C4-2B (cell line): ENCODE measurements at regions not wholly inside any gene's neighbourhood (a gene's known extent, or its start where the extent isn't known, plus 50 kb on each side); places are given as distances from the start of the nearest gene placed in this dataset.
A peak's percentile ranks its signal among the peaks of the same experiment; 100 is the strongest.

Source experiments
- H3K27ac ChIP-seq: fragments of 450-650 bp; 2 replicates; pipeline ENCODE4 v1.5.1; 2017
- CTCF ChIP-seq: fragments of 450-650 bp; conservative IDR thresholded peaks from 2 replicates; pipeline ENCODE4 v1.5.1; 2017; ENCODE audit warnings: mild to moderate bottlenecking
- ZFX ChIP-seq: fragments of 450-650 bp; IDR thresholded peaks from 2 replicates; pipeline ENCODE4 v1.6.1; 2017

DNA sequence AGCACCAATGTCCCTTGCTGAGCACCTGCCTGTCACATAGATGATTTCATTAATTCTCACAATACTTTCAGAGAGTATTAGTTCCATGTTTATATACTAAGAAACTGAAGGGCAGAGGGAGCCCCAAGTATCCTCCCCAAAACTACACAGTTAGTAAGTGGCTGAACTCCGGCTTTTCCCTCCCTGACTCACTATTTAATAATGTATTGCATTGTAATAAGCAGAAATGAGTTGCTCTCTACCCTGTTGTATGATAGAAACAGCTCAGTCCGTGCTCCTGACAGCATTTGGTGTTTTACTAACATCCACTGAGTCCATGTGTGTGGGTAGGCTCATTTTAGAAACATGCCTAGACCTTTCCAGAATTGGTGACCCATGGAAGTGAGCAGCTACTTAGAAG, 76.8 kb downstream of the OLIG3 start:
- H3K27ac ChIP-seq = no peak overlapping the region
- TF ChIP-seq CTCF = no peak
- TF ChIP-seq ZFX = no peak

DNA sequence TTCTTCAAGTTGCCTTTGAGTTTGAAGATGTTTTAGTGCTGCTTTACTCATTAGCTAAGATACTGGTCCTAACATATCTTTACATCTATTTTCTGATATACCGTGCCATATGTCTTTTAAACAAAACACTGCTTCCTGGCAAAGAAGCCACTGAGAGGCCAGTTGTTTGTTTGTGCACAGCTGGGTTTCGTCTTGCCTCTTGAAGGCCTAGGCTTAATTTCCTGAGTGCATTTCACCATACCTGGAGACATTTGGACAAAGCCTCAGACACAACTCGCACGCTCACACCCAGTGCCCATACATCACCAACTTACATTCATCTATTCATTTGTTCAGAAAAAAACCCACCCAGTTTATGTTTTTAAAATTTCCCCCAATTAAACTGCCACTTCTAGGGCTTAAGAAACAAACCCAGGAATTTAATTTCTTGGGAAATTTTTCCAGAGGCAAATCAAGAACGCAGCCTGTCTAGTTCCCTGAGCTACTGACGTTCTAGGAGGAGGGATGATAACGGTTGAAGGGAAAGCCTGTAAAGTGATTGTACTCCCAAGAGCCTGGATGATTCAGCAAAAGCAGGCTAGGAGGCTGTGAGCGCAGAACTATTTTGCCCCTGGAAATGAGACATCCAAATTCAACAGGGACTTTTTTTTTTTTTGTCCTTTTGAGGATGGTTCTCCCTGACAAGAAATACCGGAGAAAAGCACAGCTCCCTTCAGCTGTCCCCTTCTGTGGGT, 77.7 kb downstream of the OLIG3 start:
- TF ChIP-seq CTCF = no peak
- TF ChIP-seq ZFX = no peak
- H3K27ac ChIP-seq = no peak overlapping the region

- no peak overlapping the region for H3K27ac ChIP-seq
- no peak for TF ChIP-seq ZFX
- TF ChIP-seq CTCF = peak; percentile 45
Observed at GRCh38 chr6:137415834-137416190, 78.4 kb downstream of the OLIG3 start.

DNA sequence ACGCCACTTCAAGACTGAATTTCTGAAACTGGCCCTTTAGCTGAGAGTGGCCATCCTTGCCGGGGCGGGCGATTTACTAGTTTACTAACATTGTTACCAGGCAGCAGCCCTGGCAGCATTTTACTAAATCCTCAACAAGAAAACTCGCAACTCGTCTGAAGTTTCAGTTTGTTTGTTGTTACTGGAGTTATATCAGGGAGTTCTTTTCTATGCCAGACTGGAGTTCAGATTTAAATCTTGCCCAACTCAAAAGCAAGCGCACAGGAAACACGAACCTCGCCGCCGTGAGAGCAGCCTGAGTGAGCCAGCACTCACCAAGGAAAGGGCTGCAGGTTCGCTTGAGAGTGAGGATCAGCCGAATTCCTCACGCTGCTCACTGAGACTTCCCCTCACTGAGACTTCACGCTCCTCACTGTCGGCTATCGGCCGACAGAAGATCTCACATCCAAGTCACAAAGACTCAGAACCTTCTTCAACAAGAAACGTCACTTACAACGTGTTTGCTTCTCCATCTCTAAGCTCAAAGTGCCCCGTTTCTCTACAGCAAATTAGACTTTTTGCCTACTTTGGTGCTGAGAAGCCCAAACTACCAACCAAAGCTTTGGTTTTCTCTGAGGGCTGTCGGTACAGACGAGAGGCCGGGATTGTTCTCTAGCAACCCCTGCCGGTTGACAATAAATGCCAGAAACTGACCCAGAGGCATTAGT, 78.9 kb downstream of the OLIG3 start:
- 0 out of 2 replicates have a peak overlapping the region, but pooled peaks have one; percentile 0 for H3K27ac ChIP-seq
- TF ChIP-seq ZFX (no peak), CTCF (peak; percentile 88)

- no peak overlapping the region for H3K27ac ChIP-seq
- TF ChIP-seq CTCF (no peak), ZFX (no peak)
Observed at GRCh38 chr6:137414599-137414998, 79.6 kb downstream of the OLIG3 start.

- TF ChIP-seq CTCF (no peak), ZFX (no peak)
- H3K27ac ChIP-seq = no peak overlapping the region
Observed at GRCh38 chr6:137413482-137413881, 80.7 kb downstream of the OLIG3 start.

- TF ChIP-seq ZFX (no peak), CTCF (no peak)
- no peak overlapping the region for H3K27ac ChIP-seq
Observed at GRCh38 chr6:137412562-137412961, 81.6 kb downstream of the OLIG3 start.
